ENCODE measurements at regions not wholly inside any gene's neighbourhood (a gene's known extent, or its start where the extent isn't known, plus 50 kb on each side); places are given as distances from the start of the nearest gene placed in this dataset.

DNA sequence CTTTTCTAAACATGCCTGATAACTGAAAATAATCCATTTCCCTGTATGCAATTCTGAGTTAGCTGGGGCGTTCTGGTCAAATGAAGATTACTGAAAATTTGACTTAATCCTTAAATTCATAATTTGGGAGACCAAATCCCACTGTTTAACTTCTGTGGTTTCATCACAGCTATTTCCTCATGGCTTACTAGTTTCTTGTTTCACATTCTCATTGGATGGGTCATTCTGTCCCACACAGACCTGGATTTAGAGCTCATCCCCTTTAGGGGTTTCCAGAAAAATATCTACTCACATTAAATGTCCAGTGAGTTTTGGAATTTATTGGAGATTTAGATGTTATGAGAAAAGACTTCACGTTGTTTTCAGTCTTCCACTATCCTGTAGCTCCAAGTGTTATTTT is 709.3 kb upstream of the KLHL1 start:
- H3K4me1 ChIP-seq, result no peaks in the 10 kb centered on the region

DNA sequence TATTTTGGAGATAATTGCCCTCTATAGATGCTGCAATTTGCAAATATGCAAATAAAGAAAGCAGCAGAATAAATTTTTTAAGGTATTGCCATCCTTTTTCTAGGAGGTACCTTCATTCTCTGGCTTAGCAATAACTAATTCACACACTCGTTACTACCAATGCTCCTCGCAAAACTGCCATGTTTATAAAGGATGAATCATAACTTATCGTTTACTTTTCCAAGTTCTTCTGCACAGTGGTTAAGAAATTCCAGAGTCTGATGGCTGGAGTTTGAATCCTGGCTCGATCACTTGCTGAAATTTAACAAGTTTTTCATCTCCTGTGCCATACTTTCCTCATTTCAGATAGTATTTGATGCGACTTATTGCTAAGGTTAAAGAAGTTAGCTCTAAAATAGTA is 708.6 kb upstream of the KLHL1 start:
- Histone ChIP-seq H3K4me1 (no peaks in the 10 kb centered on the region), H3K4me3 (no peak overlapping the region), H3K36me3 (no peaks in the 10 kb centered on the region), H3K9me3 (no peaks in the 10 kb centered on the region), H3K27me3 (no peaks in the 10 kb centered on the region), H3K27ac (replicated peaks in 1 of 4) (no peak overlapping the region)
- DNase-seq (ENCODE audit: extremely low spot score), result no peak
- TF ChIP-seq EP300 (IDR thresholded peaks at IDR 0.05), result no peak
- TF ChIP-seq, protein P1, sequence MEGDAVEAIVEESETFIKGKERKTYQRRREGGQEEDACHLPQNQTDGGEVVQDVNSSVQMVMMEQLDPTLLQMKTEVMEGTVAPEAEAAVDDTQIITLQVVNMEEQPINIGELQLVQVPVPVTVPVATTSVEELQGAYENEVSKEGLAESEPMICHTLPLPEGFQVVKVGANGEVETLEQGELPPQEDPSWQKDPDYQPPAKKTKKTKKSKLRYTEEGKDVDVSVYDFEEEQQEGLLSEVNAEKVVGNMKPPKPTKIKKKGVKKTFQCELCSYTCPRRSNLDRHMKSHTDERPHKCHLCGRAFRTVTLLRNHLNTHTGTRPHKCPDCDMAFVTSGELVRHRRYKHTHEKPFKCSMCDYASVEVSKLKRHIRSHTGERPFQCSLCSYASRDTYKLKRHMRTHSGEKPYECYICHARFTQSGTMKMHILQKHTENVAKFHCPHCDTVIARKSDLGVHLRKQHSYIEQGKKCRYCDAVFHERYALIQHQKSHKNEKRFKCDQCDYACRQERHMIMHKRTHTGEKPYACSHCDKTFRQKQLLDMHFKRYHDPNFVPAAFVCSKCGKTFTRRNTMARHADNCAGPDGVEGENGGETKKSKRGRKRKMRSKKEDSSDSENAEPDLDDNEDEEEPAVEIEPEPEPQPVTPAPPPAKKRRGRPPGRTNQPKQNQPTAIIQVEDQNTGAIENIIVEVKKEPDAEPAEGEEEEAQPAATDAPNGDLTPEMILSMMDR (IDR thresholded peaks at IDR 0.05), result no peak
- 79% methylated on average over 5 of the region's 5 CpGs for WGBS
- intact Hi-C loops (cut with DNase I), result no loop called here

More for the DNA sequence above, 709.3 kb upstream of the KLHL1 start:
- no peaks in the 10 kb centered on the region for H3K9me3 ChIP-seq
- 83% methylated on average over 2 of the region's 2 CpGs for WGBS
- TF ChIP-seq POLR2A (IDR thresholded peaks at IDR 0.05; ENCODE audit: low read depth) (no peak), EP300 (IDR thresholded peaks at IDR 0.05) (no peak), POLR2AphosphoS5 (IDR thresholded peaks at IDR 0.05) (no peak)
- TF ChIP-seq, protein P1 (IDR thresholded peaks at IDR 0.05), result no peak
- H3K4me3 ChIP-seq, result no peak overlapping the region
- no peaks in the 10 kb centered on the region for H3K27me3 ChIP-seq
- no peak overlapping the region for H3K27ac ChIP-seq (replicated peaks in 1 of 4)
- intact Hi-C loops (cut with DNase I), result no loop called here
- no peaks in the 10 kb centered on the region for H3K36me3 ChIP-seq
- DNase-seq (ENCODE audit: extremely low spot score), result no peak

DNA sequence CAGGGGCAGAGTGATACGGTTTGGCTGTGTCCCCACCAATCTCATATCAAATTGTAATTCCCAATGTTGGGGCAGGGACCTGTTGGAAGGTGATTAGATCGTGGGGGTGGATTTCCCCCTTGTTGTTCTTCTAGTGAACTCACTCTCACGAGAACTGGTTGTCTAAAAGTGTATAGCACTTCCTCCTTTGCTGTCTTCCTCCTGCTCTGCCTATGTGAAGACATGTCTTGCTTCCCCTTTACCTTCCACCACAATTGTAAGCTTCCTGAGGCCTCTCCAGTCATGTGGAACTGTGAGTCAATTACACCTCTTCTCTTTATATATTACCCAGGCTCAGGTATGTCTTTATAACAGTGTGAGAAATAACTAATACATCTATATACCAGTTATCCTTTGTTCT is 706.4 kb upstream of the KLHL1 start:
- 86% methylated on average over 3 of the region's 3 CpGs for WGBS
- H3K9me3 ChIP-seq, result no peaks in the 10 kb centered on the region
- no peaks in the 10 kb centered on the region for H3K27me3 ChIP-seq
- H3K4me1 ChIP-seq, result no peaks in the 10 kb centered on the region
- DNase-seq (ENCODE audit: extremely low spot score), result no peak
- TF ChIP-seq, protein P1 (IDR thresholded peaks at IDR 0.05), result no peak
- TF ChIP-seq EP300 (IDR thresholded peaks at IDR 0.05) (no peak), POLR2AphosphoS5 (IDR thresholded peaks at IDR 0.05) (no peak), POLR2A (IDR thresholded peaks at IDR 0.05; ENCODE audit: low read depth) (no peak)
- intact Hi-C loops (cut with DNase I), result no loop called here
- H3K36me3 ChIP-seq, result no peaks in the 10 kb centered on the region
- no peak overlapping the region for H3K4me3 ChIP-seq
- no peak overlapping the region for H3K27ac ChIP-seq (replicated peaks in 1 of 4)

DNA sequence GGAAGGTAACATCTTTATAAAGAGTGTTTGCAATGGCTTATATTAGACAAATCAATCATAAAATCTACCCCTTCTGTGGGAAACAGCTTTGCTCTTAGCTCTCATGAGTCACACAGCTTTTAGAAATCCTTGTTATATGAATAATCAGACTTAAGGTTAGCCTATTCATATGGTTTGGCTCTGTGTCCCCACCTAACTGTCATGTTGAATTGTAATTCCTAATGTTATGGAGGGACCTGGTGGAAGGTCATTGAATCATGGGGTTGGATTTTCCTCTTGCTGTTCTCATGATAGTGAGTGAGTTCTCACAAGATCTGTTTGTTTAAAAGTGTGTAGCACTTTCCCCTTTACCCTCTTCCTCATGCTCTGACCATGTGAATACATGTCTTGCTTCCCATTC is 704.2 kb upstream of the KLHL1 start:
- H3K4me3 ChIP-seq, result no peak overlapping the region
- intact Hi-C loops (cut with DNase I), result no loop called here
- H3K4me1 ChIP-seq, result no peaks in the 10 kb centered on the region
- no peak for DNase-seq (ENCODE audit: extremely low spot score)
- no peaks in the 10 kb centered on the region for H3K36me3 ChIP-seq
- H3K9me3 ChIP-seq, result no peaks in the 10 kb centered on the region
- no peaks in the 10 kb centered on the region for H3K27me3 ChIP-seq
- no peak overlapping the region for H3K27ac ChIP-seq (replicated peaks in 1 of 4)
- TF ChIP-seq POLR2A (IDR thresholded peaks at IDR 0.05; ENCODE audit: low read depth) (no peak), POLR2AphosphoS5 (IDR thresholded peaks at IDR 0.05) (no peak), EP300 (IDR thresholded peaks at IDR 0.05) (no peak)
- TF ChIP-seq, protein P1 (IDR thresholded peaks at IDR 0.05), result no peak

DNA sequence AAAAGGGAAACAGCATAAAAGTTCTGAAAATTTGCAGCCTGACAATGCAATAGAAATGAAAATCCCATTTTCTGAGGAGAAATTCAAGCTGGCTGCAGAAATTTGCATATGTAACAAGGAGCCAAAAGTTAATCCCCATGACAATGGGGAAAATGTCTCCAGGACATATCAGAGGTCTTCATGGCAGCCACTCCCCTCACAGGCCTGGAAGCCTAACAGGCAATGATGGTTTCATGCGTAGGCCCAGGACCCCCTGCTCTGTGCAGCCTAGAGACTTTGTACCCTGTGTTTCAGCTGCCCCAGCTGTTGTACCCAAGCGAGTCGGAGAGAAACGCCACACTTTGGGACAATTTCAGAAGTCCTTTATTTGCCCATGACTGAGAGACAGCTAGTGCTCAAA is 701.3 kb upstream of the KLHL1 start:
- Histone ChIP-seq H3K27me3 (no peaks in the 10 kb centered on the region), H3K36me3 (no peaks in the 10 kb centered on the region), H3K4me1 (no peaks in the 10 kb centered on the region), H3K9me3 (no peaks in the 10 kb centered on the region), H3K27ac (replicated peaks in 1 of 4) (no peak overlapping the region), H3K4me3 (no peak overlapping the region)
- no peak for DNase-seq (ENCODE audit: extremely low spot score)
- intact Hi-C loops (cut with DNase I), result no loop called here
- TF ChIP-seq POLR2AphosphoS5 (IDR thresholded peaks at IDR 0.05) (no peak), EP300 (IDR thresholded peaks at IDR 0.05) (no peak), POLR2A (IDR thresholded peaks at IDR 0.05; ENCODE audit: low read depth) (no peak)
- TF ChIP-seq, protein P1 (IDR thresholded peaks at IDR 0.05), result no peak
- 83% methylated on average over 4 of the region's 4 CpGs for WGBS

Data from esophagus muscularis mucosa (tissue), 4 donors.